Natural killer cell (primary cell): ENCODE measurements at regions not wholly inside any gene's neighbourhood (a gene's known extent, or its start where the extent isn't known, plus 50 kb on each side); places are given as distances from the start of the nearest gene placed in this dataset.
"Not testable (repeated sequence)": the region's sequence is repeated elsewhere in the genome, so short reads cannot be mapped to it uniquely, and the experiment has no call there.

ENCODE experiments used
- ATAC-seq, 3 donors: fragments of 150-1000 bp in 2 of 3; fragments of 200-7000 bp in 1 of 3; cut with Tn5 transposase; 1 replicate in 1 of 3; 2 replicates in 2 of 3; pipeline ENCODE4 v1.10.0; 2021; ENCODE audit warnings: mild to moderate bottlenecking in 2 of 3, moderate library complexity in 2 of 3
- DNase-seq, 2 donors: peaks; one replicate each; pipeline versions ENCODE4 v3.0.0 to v3.0.0-alpha.2; 2013 to 2021; ENCODE audit warnings: mixed read lengths in 1 of 2
- H3K27ac ChIP-seq: one replicate; pipeline ENCODE4 v1.5.1; 2013; ENCODE audit warnings: mild to moderate bottlenecking, low read length
- H3K27me3 ChIP-seq: one replicate; pipeline ENCODE4 v1.6.1; 2013; ENCODE audit warnings: low read length; ENCODE audit not compliant: control insufficient read depth, insufficient read depth
- H3K36me3 ChIP-seq: one replicate; pipeline ENCODE4 v1.6.1; 2013; ENCODE audit warnings: low read length; ENCODE audit not compliant: control insufficient read depth, insufficient read depth
- H3K4me1 ChIP-seq: one replicate; pipeline ENCODE4 v1.6.1; 2013; ENCODE audit warnings: low read length; ENCODE audit not compliant: control insufficient read depth, insufficient read depth
- H3K4me3 ChIP-seq: one replicate; pipeline ENCODE4 v1.5.1; 2013; ENCODE audit warnings: low read length
- H3K9me3 ChIP-seq: one replicate; pipeline ENCODE4 v1.6.1; 2013; ENCODE audit warnings: low read length; ENCODE audit not compliant: control insufficient read depth, insufficient read depth
- H3K27ac Mint-ChIP-seq, 2 donors: one replicate each; pipeline ENCODE4 v1.8.0; 2022; ENCODE audit warnings: mild to moderate bottlenecking in 2 of 2, mixed read lengths in 2 of 2, moderate library complexity in 1 of 2
- H3K27me3 Mint-ChIP-seq, 2 donors: one replicate each; pipeline ENCODE4 v1.8.0; 2022; ENCODE audit warnings: low read depth in 2 of 2, mixed read lengths in 2 of 2
- H3K36me3 Mint-ChIP-seq: one replicate; pipeline ENCODE4 v1.8.0; 2022; ENCODE audit warnings: mixed read lengths
- H3K4me1 Mint-ChIP-seq, 2 donors: one replicate each; pipeline ENCODE4 v1.8.0; 2022; ENCODE audit warnings: mixed read lengths in 2 of 2
- H3K4me3 Mint-ChIP-seq: one replicate; pipeline ENCODE4 v1.8.0; 2022; ENCODE audit warnings: mild to moderate bottlenecking, moderate library complexity, mixed read lengths
- H3K9me3 Mint-ChIP-seq, 2 donors: one replicate each; pipeline ENCODE4 v1.8.0; 2022; ENCODE audit warnings: mixed read lengths in 2 of 2
- WGBS: methylation state at CpG from one replicate; pipeline ENCODE4 v1.1.7; 2013; ENCODE audit warnings: missing lambda C conversion rate; ENCODE audit not compliant: insufficient coverage; 5-methylcytosine and 5-hydroxymethylcytosine counted together
- intact Hi-C: fragments of 100-400 bp; cut with micrococcal nuclease; formaldehyde crosslinking; loops from one replicate; pipeline ENCODE4 v1.14.2; 2022
- TF ChIP-seq, protein P1 (sequence below): fragments of 200-600 bp; IDR thresholded peaks from one replicate; pipeline ENCODE4 v1.8.0; 2022; ENCODE audit warnings: antibody characterized with exemption

- no peak overlapping the region for H3K4me3 ChIP-seq
- no peaks in the 10 kb centered on the region for H3K27me3 ChIP-seq
- H3K4me1 Mint-ChIP-seq, result no peaks in the 10 kb centered on the region
- H3K27ac ChIP-seq, result no peak overlapping the region
- peaks cover 9% of the 10 kb centered on the region for H3K9me3 ChIP-seq
- H3K36me3 ChIP-seq, result no peaks in the 10 kb centered on the region
- peaks cover 15 to 40% of the 10 kb centered on the region in 2 donors for H3K9me3 Mint-ChIP-seq
- DNase-seq, result no peak
- H3K4me1 ChIP-seq, result no peaks in the 10 kb centered on the region
- peaks cover 17% of the 10 kb centered on the region for H3K36me3 Mint-ChIP-seq
- intact Hi-C loops, result no loop called here
- H3K27me3 Mint-ChIP-seq, result no peaks in the 10 kb centered on the region
- no peak overlapping the region for H3K27ac Mint-ChIP-seq
- TF ChIP-seq, protein P1, sequence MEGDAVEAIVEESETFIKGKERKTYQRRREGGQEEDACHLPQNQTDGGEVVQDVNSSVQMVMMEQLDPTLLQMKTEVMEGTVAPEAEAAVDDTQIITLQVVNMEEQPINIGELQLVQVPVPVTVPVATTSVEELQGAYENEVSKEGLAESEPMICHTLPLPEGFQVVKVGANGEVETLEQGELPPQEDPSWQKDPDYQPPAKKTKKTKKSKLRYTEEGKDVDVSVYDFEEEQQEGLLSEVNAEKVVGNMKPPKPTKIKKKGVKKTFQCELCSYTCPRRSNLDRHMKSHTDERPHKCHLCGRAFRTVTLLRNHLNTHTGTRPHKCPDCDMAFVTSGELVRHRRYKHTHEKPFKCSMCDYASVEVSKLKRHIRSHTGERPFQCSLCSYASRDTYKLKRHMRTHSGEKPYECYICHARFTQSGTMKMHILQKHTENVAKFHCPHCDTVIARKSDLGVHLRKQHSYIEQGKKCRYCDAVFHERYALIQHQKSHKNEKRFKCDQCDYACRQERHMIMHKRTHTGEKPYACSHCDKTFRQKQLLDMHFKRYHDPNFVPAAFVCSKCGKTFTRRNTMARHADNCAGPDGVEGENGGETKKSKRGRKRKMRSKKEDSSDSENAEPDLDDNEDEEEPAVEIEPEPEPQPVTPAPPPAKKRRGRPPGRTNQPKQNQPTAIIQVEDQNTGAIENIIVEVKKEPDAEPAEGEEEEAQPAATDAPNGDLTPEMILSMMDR, result no peak
- H3K4me3 Mint-ChIP-seq, result no peak overlapping the region
- ATAC-seq, result no peak
Observed at GRCh38 chr6:92408350-92408749, 1011.0 kb downstream of the EPHA7 start.

DNA sequence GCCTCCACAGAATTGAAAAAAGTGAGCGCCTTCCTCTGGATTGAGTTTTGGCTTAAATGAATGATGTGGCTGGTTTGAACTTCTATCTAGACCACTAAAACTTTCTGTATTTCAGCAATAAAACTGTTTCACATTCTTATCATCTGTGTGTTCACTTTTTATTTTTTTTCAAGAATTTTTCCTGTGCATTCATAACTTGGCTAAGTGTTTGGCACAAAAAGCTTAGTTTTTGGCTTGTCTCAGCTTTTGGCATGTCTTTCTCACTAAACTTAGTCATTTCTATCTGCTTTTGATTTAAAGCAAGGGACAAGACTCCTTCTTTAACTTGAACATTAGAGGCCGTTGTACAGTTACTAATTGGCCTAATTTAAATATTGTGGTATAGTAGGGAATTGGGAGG is 1015.1 kb downstream of the EPHA7 start:
- Mint-ChIP-seq H3K27me3 (no peaks in the 10 kb centered on the region), H3K27ac (no peak overlapping the region), H3K9me3 (peaks cover 9 to 34% of the 10 kb centered on the region in 2 donors), H3K4me1 (no peaks in the 10 kb centered on the region), H3K36me3 (peaks cover 8% of the 10 kb centered on the region), H3K4me3 (no peak overlapping the region)
- no peak for ATAC-seq
- no peaks in the 10 kb centered on the region for H3K27me3 ChIP-seq
- intact Hi-C loops, result no loop called here
- no peak for DNase-seq
- H3K4me3 ChIP-seq, result no peak overlapping the region
- TF ChIP-seq, protein P1, result no peak
- no peaks in the 10 kb centered on the region for H3K36me3 ChIP-seq
- WGBS, result no CpG with 5 or more reads among the region's 2 CpGs
- no peaks in the 10 kb centered on the region for H3K9me3 ChIP-seq
- no peak overlapping the region for H3K27ac ChIP-seq
- H3K4me1 ChIP-seq, result no peaks in the 10 kb centered on the region

DNA sequence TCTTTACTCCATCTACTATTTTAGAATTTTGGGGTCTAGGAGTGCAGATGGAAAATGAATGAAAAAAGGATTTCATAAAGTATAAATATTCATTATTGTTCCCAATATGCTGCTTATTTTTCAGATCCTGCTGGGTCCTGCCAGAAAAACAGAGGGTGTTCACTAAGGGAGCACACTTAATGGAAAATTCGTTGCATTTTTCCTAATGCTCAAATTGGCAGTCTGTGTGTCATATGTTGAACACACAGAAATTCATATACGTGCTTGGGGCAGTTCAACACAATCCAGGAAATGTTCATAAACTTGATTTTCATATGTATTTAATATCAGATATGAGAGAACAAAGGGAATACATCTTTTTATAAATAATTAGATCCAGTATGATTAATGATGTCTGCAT is 1019.4 kb downstream of the EPHA7 start:
- Mint-ChIP-seq H3K9me3 (peaks cover 5 to 14% of the 10 kb centered on the region in 2 donors), H3K36me3 (no peaks in the 10 kb centered on the region), H3K4me1 (no peaks in the 10 kb centered on the region), H3K4me3 (no peak overlapping the region), H3K27ac (no peak overlapping the region), H3K27me3 (no peaks in the 10 kb centered on the region)
- no peaks in the 10 kb centered on the region for H3K36me3 ChIP-seq
- TF ChIP-seq, protein P1, result no peak
- DNase-seq (no peak), ATAC-seq (no peak)
- 72% methylated on average over 2 of the region's 2 CpGs for WGBS
- no peaks in the 10 kb centered on the region for H3K9me3 ChIP-seq
- intact Hi-C loops, result no loop called here
- H3K27me3 ChIP-seq, result no peaks in the 10 kb centered on the region
- H3K4me3 ChIP-seq, result no peak overlapping the region
- no peaks in the 10 kb centered on the region for H3K4me1 ChIP-seq
- no peak overlapping the region for H3K27ac ChIP-seq

DNA sequence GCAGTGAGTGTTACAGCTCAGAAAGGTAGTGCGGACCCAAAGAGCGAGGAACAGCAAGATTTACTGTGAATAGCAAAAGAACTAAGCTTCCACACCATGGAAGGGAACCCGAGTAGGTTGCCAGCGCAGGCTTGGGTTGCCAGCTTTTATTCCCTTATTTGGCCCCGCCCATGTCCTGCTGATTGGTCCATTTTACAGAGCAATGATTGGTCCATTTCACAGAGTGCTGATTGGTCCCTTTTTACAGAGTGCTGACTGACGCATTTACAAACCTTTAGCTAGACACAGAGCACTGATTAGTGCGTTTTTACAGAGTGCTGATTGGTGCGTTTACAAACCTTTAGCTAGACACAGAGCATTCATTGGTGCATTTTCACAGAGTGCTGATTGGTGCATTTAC is 1030.7 kb downstream of the EPHA7 start:
- H3K27ac Mint-ChIP-seq, ATAC-seq, H3K36me3 Mint-ChIP-seq, DNase-seq, H3K4me1 ChIP-seq, H3K27me3 Mint-ChIP-seq, H3K36me3 ChIP-seq, H3K27me3 ChIP-seq, H3K4me3 ChIP-seq, H3K9me3 Mint-ChIP-seq, H3K4me1 Mint-ChIP-seq, H3K4me3 Mint-ChIP-seq, intact Hi-C loops, H3K9me3 ChIP-seq, H3K27ac ChIP-seq: not testable (repeated sequence)
- WGBS, result 90% methylated on average over 8 of the region's 8 CpGs
